Effector memory CD8-positive, alpha-beta T cell (primary cell): ENCODE measurements at regions not wholly inside any gene's neighbourhood (a gene's known extent, or its start where the extent isn't known, plus 50 kb on each side); places are given as distances from the start of the nearest gene placed in this dataset.
"Not testable (repeated sequence)": the region's sequence is repeated elsewhere in the genome, so short reads cannot be mapped to it uniquely, and the experiment has no call there.

Experiments used
- ATAC-seq: fragments of 150-1000 bp; cut with Tn5 transposase; replicated peaks from 2 replicates; pipeline ENCODE4 v1.10.0; 2021; ENCODE audit warnings: mild to moderate bottlenecking, moderate library complexity
- DNase-seq, 3 experiments: peaks; one replicate each; pipeline ENCODE4 v3.0.0; 2021
- H3K27ac Mint-ChIP-seq, 2 donors: one replicate each; pipeline ENCODE4 v1.8.0; 2022; ENCODE audit warnings: mild to moderate bottlenecking in 2 of 2, mixed read lengths in 2 of 2, moderate library complexity in 2 of 2
- H3K27me3 Mint-ChIP-seq, 2 donors: one replicate each; pipeline ENCODE4 v1.8.0; 2022; ENCODE audit warnings: mixed read lengths in 2 of 2
- H3K36me3 Mint-ChIP-seq: one replicate; pipeline ENCODE4 v1.8.0; 2022; ENCODE audit warnings: mild to moderate bottlenecking, moderate library complexity, mixed read lengths; ENCODE audit not compliant: insufficient read depth
- H3K4me1 Mint-ChIP-seq, 2 donors: one replicate each; pipeline ENCODE4 v1.8.0; 2022; ENCODE audit warnings: low read depth in 2 of 2, mixed read lengths in 2 of 2
- H3K4me3 Mint-ChIP-seq, 2 donors: one replicate each; pipeline ENCODE4 v1.8.0; 2022; ENCODE audit warnings: mild to moderate bottlenecking in 2 of 2, mixed read lengths in 2 of 2, moderate library complexity in 2 of 2
- H3K9me3 Mint-ChIP-seq, 2 donors: one replicate each; pipeline ENCODE4 v1.8.0; 2022; ENCODE audit warnings: mixed read lengths in 2 of 2

- Mint-ChIP-seq H3K4me3 (no peak overlapping the region), H3K9me3 (no peaks in the 10 kb centered on the region), H3K27me3 (peaks cover 35 to 47% of the 10 kb centered on the region in 2 donors), H3K36me3 (no peaks in the 10 kb centered on the region), H3K27ac (no peak overlapping the region), H3K4me1 (peaks cover 0 to 3% of the 10 kb centered on the region in 2 donors)
- DNase-seq (no peak), ATAC-seq (no peak)
Measured at GRCh38 chr1:19024532-19024931, 68.1 kb upstream of the IFFO2 start.

- H3K27ac Mint-ChIP-seq = no peak overlapping the region
- H3K36me3 Mint-ChIP-seq = no peaks in the 10 kb centered on the region
- H3K27me3 Mint-ChIP-seq = peaks cover 35 to 54% of the 10 kb centered on the region in 2 donors
- no peak overlapping the region for H3K4me3 Mint-ChIP-seq
- ATAC-seq (no peak), DNase-seq (no peak)
- H3K9me3 Mint-ChIP-seq = no peaks in the 10 kb centered on the region
- peaks cover 0 to 3% of the 10 kb centered on the region in 2 donors for H3K4me1 Mint-ChIP-seq
Measured at GRCh38 chr1:19023787-19024186, 67.3 kb upstream of the IFFO2 start.

- Mint-ChIP-seq H3K36me3 (no peaks in the 10 kb centered on the region), H3K4me3 (no peak overlapping the region), H3K27ac (no peak overlapping the region), H3K9me3 (no peaks in the 10 kb centered on the region), H3K27me3 (peaks cover 24 to 35% of the 10 kb centered on the region in 2 donors), H3K4me1 (no peaks in the 10 kb centered on the region)
- ATAC-seq (no peak), DNase-seq (no peak)
Measured at GRCh38 chr1:19021845-19022244, 65.4 kb upstream of the IFFO2 start.

- H3K36me3 Mint-ChIP-seq, H3K9me3 Mint-ChIP-seq: not testable (repeated sequence)
Measured at GRCh38 chr1:19019288-19019687, 62.8 kb upstream of the IFFO2 start.

GRCh38 chr1:19015476-19015875 lies 59.0 kb upstream of the IFFO2 start:
- DNase-seq = no peak
- no peak for ATAC-seq
- Mint-ChIP-seq H3K36me3 (peaks cover 3% of the 10 kb centered on the region), H3K4me1 (peaks cover 8 to 15% of the 10 kb centered on the region in 2 donors), H3K9me3 (no peaks in the 10 kb centered on the region), H3K27ac (no peak overlapping the region), H3K27me3 (peaks cover 0 to 13% of the 10 kb centered on the region in 2 donors), H3K4me3 (no peak overlapping the region)

More at GRCh38 chr1:19019288-19019687, 62.8 kb upstream of the IFFO2 start:
- peaks cover 19 to 25% of the 10 kb centered on the region in 2 donors for H3K27me3 Mint-ChIP-seq
- not testable (repeated sequence) for H3K27ac Mint-ChIP-seq, H3K4me3 Mint-ChIP-seq, ATAC-seq, H3K4me1 Mint-ChIP-seq, DNase-seq

GRCh38 chr1:19014765-19015164 lies 58.3 kb upstream of the IFFO2 start:
- no peak for DNase-seq
- peaks cover 3% of the 10 kb centered on the region for H3K36me3 Mint-ChIP-seq
- H3K4me3 Mint-ChIP-seq = no peak overlapping the region
- no peak overlapping the region for H3K27ac Mint-ChIP-seq
- H3K9me3 Mint-ChIP-seq = no peaks in the 10 kb centered on the region
- ATAC-seq = no peak
- peaks cover 0 to 10% of the 10 kb centered on the region in 2 donors for H3K27me3 Mint-ChIP-seq
- peaks cover 13 to 19% of the 10 kb centered on the region in 2 donors for H3K4me1 Mint-ChIP-seq

GRCh38 chr1:19013826-19014548 lies 57.5 kb upstream of the IFFO2 start:
- Mint-ChIP-seq H3K9me3 (no peaks in the 10 kb centered on the region), H3K27me3 (peaks cover 0 to 2% of the 10 kb centered on the region in 2 donors), H3K27ac (no peak overlapping the region), H3K4me3 (no peak overlapping the region), H3K36me3 (peaks cover 3% of the 10 kb centered on the region), H3K4me1 (peaks cover 13 to 19% of the 10 kb centered on the region in 2 donors)
- ATAC-seq (no peak), DNase-seq (no peak)

- no peak overlapping the region for H3K27ac Mint-ChIP-seq
Measured at GRCh38 chr1:19011845-19012231, 55.4 kb upstream of the IFFO2 start.

GRCh38 chr1:19010995-19011844 lies 54.7 kb upstream of the IFFO2 start:
- Mint-ChIP-seq H3K4me1 (peaks cover 13 to 19% of the 10 kb centered on the region in 2 donors), H3K27ac (peak overlapping the region; percentile 45 to 74), H3K27me3 (peaks cover 2 to 16% of the 10 kb centered on the region in 2 donors)

More at GRCh38 chr1:19011845-19012231, 55.4 kb upstream of the IFFO2 start:
- Mint-ChIP-seq H3K9me3 (no peaks in the 10 kb centered on the region), H3K27me3 (peaks cover 0 to 10% of the 10 kb centered on the region in 2 donors), H3K36me3 (peaks cover 3% of the 10 kb centered on the region), H3K4me3 (no peak overlapping the region), H3K4me1 (peaks cover 13 to 19% of the 10 kb centered on the region in 2 donors)
- ATAC-seq (no peak), DNase-seq (no peak)

GRCh38 chr1:19010503-19010902 lies 54.0 kb upstream of the IFFO2 start:
- H3K36me3 Mint-ChIP-seq = peaks cover 3% of the 10 kb centered on the region
- DNase-seq (no peak), ATAC-seq (no peak)
- peak overlapping the region; percentile 61 to 63 for H3K4me3 Mint-ChIP-seq
- H3K4me1 Mint-ChIP-seq = peaks cover 13 to 19% of the 10 kb centered on the region in 2 donors
- H3K9me3 Mint-ChIP-seq = no peaks in the 10 kb centered on the region
- H3K27ac Mint-ChIP-seq = peak overlapping the region; percentile 45 to 74
- H3K27me3 Mint-ChIP-seq = peaks cover 9 to 23% of the 10 kb centered on the region in 2 donors

More at GRCh38 chr1:19010995-19011844, 54.7 kb upstream of the IFFO2 start:
- no peaks in the 10 kb centered on the region for H3K9me3 Mint-ChIP-seq
- ATAC-seq = peak; percentile 94
- H3K36me3 Mint-ChIP-seq = peaks cover 3% of the 10 kb centered on the region
- peak overlapping the region; percentile 61 to 63 for H3K4me3 Mint-ChIP-seq
- peak; percentile 29 to 45 (median 33) for DNase-seq

GRCh38 chr1:19009882-19010321 lies 53.4 kb upstream of the IFFO2 start:
- DNase-seq (no peak), ATAC-seq (no peak)
- Mint-ChIP-seq H3K27ac (peak overlapping the region in 1 of 2 donors; percentile 74), H3K36me3 (peaks cover 1% of the 10 kb centered on the region), H3K9me3 (no peaks in the 10 kb centered on the region), H3K4me3 (peak overlapping the region in 1 of 2 donors; percentile 61), H3K4me1 (peaks cover 13 to 19% of the 10 kb centered on the region in 2 donors), H3K27me3 (peaks cover 9 to 24% of the 10 kb centered on the region in 2 donors)

- no peaks in the 10 kb centered on the region for H3K9me3 Mint-ChIP-seq
- no peak overlapping the region for H3K4me3 Mint-ChIP-seq
- no peaks in the 10 kb centered on the region for H3K36me3 Mint-ChIP-seq
- peaks cover 9 to 26% of the 10 kb centered on the region in 2 donors for H3K27me3 Mint-ChIP-seq
- ATAC-seq (no peak), DNase-seq (no peak)
- H3K4me1 Mint-ChIP-seq = peaks cover 13 to 19% of the 10 kb centered on the region in 2 donors
- no peak overlapping the region for H3K27ac Mint-ChIP-seq
Measured at GRCh38 chr1:19009126-19009881, 52.8 kb upstream of the IFFO2 start.
